ENCODE measurements at regions not wholly inside any gene's neighbourhood (a gene's known extent, or its start where the extent isn't known, plus 50 kb on each side); places are given as distances from the start of the nearest gene placed in this dataset.

DNA sequence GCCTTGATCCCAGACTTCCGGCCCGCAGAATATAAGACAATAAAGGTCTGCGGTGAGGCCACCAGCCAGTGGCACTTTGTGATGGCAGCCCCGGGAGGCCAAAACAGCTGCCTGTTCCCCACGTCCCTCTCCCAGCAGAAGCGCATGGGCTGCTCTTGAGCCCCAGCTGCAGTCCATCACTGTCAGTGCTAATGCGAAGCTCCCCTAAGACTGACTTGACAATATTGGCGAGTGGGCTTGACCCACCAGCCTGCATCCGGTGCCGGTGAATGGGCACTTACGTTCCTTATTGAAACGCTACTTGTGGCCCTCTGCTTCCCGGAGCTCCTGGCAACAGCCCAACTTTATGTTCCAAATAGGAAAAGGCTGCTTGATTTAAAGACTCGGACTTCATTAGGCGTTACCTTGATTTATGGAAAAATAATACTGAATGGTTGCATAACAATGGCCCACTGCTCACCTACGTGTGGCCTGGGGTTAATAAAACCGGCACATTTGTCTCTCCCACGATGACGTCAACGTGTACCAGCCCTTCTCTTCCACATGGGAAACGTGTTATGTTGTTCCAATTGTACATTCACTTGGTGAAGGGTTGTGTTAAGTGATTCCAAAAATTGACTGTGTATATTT is 93.4 kb upstream of the SEPTIN5 start:
- intact Hi-C loops (cut with micrococcal nuclease) = no loop called here

- intact Hi-C loops (cut with micrococcal nuclease) = no loop called here
Observed at GRCh38 chr22:19621373-19622060, 92.8 kb upstream of the SEPTIN5 start.

DNA sequence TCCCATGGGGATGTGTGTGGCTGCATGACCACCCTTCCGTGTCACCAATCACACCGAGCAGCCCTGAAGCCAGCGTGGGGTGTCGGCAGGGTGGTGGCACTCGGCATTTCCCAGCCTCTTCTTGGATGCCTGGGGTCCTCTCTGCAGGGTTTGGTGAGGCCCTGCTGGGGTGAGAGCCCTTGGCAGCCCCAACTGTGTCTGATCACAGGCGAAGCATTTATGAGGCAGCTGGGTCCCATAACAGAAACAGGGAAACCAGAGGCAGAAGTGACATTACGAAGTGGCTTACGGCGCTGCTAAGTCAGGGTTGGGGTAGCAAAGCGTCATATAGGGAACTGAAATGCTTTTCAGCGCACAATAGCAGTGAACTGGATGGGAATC is 92.3 kb upstream of the SEPTIN5 start:
- intact Hi-C loops (cut with micrococcal nuclease) = no loop called here

GRCh38 chr22:19625331-19626041 is 88.8 kb upstream of the SEPTIN5 start:
- intact Hi-C loops (cut with micrococcal nuclease) = no loop called here

GRCh38 chr22:19626042-19626587 is 88.2 kb upstream of the SEPTIN5 start:
- intact Hi-C loops (cut with micrococcal nuclease) = no loop called here

- intact Hi-C loops (cut with micrococcal nuclease) = no loop called here
Observed at GRCh38 chr22:19626666-19627065, 87.6 kb upstream of the SEPTIN5 start.

- intact Hi-C loops (cut with micrococcal nuclease) = no loop called here
Observed at GRCh38 chr22:19628038-19628776, 86.1 kb upstream of the SEPTIN5 start.

- intact Hi-C loops (cut with micrococcal nuclease) = no loop called here
Observed at GRCh38 chr22:19629331-19629719, 85.0 kb upstream of the SEPTIN5 start.

GRCh38 chr22:19629720-19630419 is 84.4 kb upstream of the SEPTIN5 start:
- intact Hi-C loops (cut with micrococcal nuclease) = loop anchor here (1.0 to 10.0 kb wide), 9 partner anchors 107 to 676 kb away; partner anchors contain the start of genes CDC45, ESS2 and UFD1

DNA sequence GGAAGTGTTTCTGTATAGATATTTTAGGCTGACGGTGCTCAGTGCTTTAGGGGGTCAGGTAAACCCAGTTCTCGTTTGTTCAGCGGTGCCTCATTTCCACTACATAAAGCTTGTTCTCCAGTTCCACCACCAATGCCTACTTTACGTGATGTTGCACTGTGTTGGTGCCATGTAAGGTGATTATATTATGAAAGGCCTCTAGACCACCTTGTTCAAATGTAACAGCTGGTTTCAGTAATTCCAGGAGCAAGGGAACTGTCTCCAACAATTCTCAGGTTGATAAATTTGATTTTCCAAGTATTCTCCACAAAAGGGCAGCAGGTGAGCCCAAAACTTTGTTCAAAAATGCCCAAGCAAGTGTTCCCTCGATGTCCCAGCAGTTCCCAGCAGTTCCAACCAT is 83.7 kb upstream of the SEPTIN5 start:
- intact Hi-C loops (cut with micrococcal nuclease) = loop anchor here (1.0 to 10.0 kb wide), 9 partner anchors 107 to 676 kb away; partner anchors contain the start of genes CDC45, ESS2 and UFD1

GRCh38 chr22:19631899-19632667 is 82.2 kb upstream of the SEPTIN5 start:
- intact Hi-C loops (cut with micrococcal nuclease) = loop anchor here (10.0 kb wide), 1 partner anchor 227 kb away; no protein-coding TSS in a partner anchor

DNA sequence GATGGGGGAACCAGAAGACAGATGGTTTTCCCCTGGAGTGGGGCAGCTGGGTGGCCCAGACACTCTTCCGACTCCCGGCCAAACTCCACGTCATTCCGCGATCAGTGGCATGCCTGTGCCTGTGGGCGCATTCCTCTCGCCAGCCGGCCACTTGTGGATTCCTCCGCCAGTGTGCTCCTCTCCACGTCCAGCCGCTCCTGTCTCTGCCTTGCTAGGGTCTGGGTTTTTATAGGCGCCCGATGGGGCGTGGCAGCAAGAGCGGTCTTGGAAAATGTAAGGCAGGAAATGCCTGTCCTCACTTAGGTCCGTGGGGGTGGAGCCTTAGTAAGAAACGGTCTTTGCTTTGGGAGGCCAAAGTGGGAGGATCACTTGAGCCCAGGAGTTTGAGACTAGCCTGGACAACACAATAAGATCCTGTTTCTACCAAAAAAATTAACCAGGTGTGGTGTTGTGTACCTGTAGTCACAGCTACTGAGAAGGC is 81.6 kb upstream of the SEPTIN5 start:
- intact Hi-C loops (cut with micrococcal nuclease) = loop anchor here (10.0 kb wide), 1 partner anchor 228 kb away; no protein-coding TSS in a partner anchor

DNA sequence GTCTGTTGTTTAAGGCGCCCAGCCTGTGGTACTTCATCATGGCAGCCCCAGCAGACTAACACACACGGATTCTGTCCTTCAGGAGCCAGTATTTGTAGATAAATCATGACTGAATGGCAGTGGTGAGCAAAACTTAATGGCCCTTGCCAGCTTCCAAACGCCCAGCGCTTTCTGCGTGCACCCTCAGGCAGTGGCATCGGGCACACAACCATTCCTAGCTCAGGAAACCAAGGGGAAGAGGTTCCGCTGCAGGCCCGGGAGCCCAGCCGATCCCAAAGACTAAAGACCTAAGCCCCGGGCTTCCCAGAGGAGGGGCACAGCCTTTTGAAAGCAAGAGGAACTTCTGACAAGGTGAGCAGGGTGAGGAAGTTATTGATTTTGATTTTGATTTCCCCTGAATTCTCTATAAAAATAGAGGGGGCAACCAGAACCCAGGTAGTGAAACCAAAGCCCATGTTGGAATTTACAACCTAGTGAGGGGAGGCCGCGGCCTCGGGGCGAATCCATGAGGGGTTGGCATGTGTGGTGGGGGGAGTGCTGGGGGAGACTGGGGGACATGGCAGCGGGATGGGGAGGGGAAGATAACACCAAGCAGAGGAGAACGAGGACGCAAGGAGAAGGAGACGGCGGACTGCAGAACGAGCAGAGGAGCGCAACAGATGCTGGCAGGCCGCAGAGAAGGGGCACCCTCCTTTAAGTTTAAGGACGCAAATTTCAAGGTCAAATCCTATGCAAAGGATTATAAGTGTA is 79.9 kb upstream of the SEPTIN5 start:
- intact Hi-C loops (cut with micrococcal nuclease) = loop anchor here (10.0 kb wide), 1 partner anchor 230 kb away; no protein-coding TSS in a partner anchor

GRCh38 chr22:19635644-19636043 is 78.7 kb upstream of the SEPTIN5 start:
- intact Hi-C loops (cut with micrococcal nuclease) = loop anchor here (10.0 kb wide), 1 partner anchor 231 kb away; no protein-coding TSS in a partner anchor

DNA sequence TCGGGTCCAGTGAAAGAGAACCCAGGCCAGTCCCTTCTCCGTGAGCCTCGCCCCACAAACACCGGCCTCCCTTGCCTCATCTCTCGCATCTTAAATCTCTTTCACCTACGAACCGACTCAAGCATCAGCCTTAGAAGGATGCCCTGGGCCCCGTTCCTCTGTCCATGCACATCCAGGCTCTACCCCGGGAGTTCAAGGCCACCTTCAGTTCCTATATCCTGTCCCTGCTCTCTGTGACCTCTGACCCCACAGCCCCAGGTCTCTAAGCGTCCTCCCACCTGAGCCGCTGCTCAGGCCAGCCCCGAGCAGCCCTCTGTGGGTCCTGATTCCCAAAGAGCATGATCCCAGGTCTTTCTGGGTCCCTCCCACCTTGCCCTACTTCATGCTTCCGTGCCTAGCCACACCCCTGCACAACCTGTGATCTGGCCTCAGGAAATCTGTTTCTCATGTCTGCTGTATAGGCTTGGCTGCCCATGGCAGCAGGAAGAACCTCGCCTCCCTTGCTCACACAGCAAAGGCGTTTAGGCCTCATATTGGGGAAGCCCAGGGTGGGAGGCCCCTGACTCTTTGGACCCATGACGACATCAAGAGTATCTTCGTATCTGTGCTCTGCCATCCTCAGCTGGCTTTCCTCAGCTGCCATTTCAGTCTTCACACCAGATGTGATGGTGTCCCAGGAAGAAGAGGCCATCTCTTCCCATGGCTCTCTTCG is 77.5 kb upstream of the SEPTIN5 start:
- intact Hi-C loops (cut with micrococcal nuclease) = loop anchor here (10.0 kb wide), 1 partner anchor 232 kb away; no protein-coding TSS in a partner anchor

GRCh38 chr22:19637408-19638281 is 76.7 kb upstream of the SEPTIN5 start:
- intact Hi-C loops (cut with micrococcal nuclease) = loop anchor here (10.0 kb wide), 1 partner anchor 233 kb away; no protein-coding TSS in a partner anchor

All from T-helper 1 cell treated with Interleukin-12 subunit alpha and Interleukin-12 subunit beta and Interleukin-4 antibody, amounts not matched to agents 30 ng/mL and 1 ng/mL, for 36 hours (primary cell).